ENCODE measurements at regions not wholly inside any gene's neighbourhood (a gene's known extent, or its start where the extent isn't known, plus 50 kb on each side); places are given as distances from the start of the nearest gene placed in this dataset.

DNA sequence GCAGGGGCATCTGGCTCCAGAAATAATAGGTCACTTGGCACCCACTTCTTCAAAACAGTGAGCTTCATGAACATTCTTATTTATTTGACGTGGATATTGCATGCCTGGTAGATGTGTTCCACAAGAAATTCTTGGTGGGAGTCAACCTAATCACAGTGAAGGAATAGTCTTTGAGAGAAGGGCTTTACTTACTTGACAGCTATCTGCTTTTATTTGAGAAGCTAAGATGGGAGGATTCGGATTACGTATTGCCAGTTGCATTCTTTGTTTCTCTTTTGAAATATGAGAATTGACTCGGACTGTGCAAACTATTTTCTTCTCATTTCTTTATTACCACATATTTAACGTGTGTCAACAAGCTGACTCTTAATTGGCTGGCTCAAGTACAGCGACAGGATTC lies 117.2 kb downstream of the FASLG start:
- TF ChIP-seq CTCF (IDR thresholded peaks at IDR 0.05; ENCODE audit: low read length), result no peak
- no peak for TF ChIP-seq EZH2 (IDR thresholded peaks at IDR 0.05; ENCODE audit: borderline replicate concordance, low read length)
